ENCODE measurements at regions not wholly inside any gene's neighbourhood (a gene's known extent, or its start where the extent isn't known, plus 50 kb on each side); places are given as distances from the start of the nearest gene placed in this dataset.
"Not testable (repeated sequence)": the region's sequence is repeated elsewhere in the genome, so short reads cannot be mapped to it uniquely, and the experiment has no call there.

- Histone ChIP-seq H3K36me3 (no peaks in the 10 kb centered on the region), H3K27ac (no peak overlapping the region), H3K4me3 (no peak overlapping the region), H3K9me3 (no peaks in the 10 kb centered on the region), H3K4me1 (no peaks in the 10 kb centered on the region), H3K27me3 (no peaks in the 10 kb centered on the region)
- ATAC-seq (no peak), DNase-seq (no peak)
- intact Hi-C loops (cut with DNase I), result no loop called here
- no peak for TF ChIP-seq POLR2A (IDR thresholded peaks at IDR 0.05)
- TF ChIP-seq CTCF (IDR thresholded peaks at IDR 0.05), result no peak
- WGBS (ENCODE audit: insufficient coverage, low coverage, low lambda C conversion rate, missing lambda C conversion rate), result 45% methylated on average over 9 of the region's 9 CpGs
These were observed 73.4 kb downstream of the OR13A1 start for GRCh38 chr10:45241865-45242520.

- intact Hi-C loops (cut with DNase I), result no loop called here
- Histone ChIP-seq H3K27ac (no peak overlapping the region), H3K36me3 (no peaks in the 10 kb centered on the region), H3K4me3 (no peak overlapping the region), H3K27me3 (no peaks in the 10 kb centered on the region), H3K4me1 (no peaks in the 10 kb centered on the region), H3K9me3 (no peaks in the 10 kb centered on the region)
- WGBS (ENCODE audit: insufficient coverage, low coverage, low lambda C conversion rate, missing lambda C conversion rate), result no CpG with 5 or more reads among the region's 2 CpGs
- DNase-seq, result no peak
- no peak for ATAC-seq
- TF ChIP-seq CTCF (IDR thresholded peaks at IDR 0.05) (no peak), POLR2A (IDR thresholded peaks at IDR 0.05) (no peak)
These were observed 72.1 kb downstream of the OR13A1 start for GRCh38 chr10:45243261-45243660.

- intact Hi-C loops (cut with DNase I), result no loop called here
- TF ChIP-seq POLR2A (IDR thresholded peaks at IDR 0.05) (no peak), CTCF (IDR thresholded peaks at IDR 0.05) (no peak)
These were observed 68.9 kb downstream of the OR13A1 start for GRCh38 chr10:45246522-45246921.

GRCh38 chr10:45249978-45250693 is 65.3 kb downstream of the OR13A1 start:
- intact Hi-C loops (cut with DNase I), result no loop called here
- Histone ChIP-seq H3K4me1 (no peaks in the 10 kb centered on the region), H3K27me3 (no peaks in the 10 kb centered on the region), H3K9me3 (no peaks in the 10 kb centered on the region), H3K36me3 (no peaks in the 10 kb centered on the region), H3K4me3 (peak overlapping the region in 2 of 3 donors; percentile 20 to 26), H3K27ac (no peak overlapping the region)
- TF ChIP-seq CTCF (IDR thresholded peaks at IDR 0.05) (peak; percentile 61 to 67 (median 65)), POLR2A (IDR thresholded peaks at IDR 0.05) (no peak)
- DNase-seq (peak in 1 of 3 donors; percentile 16), ATAC-seq (peak; percentile 72 to 91 (median 90))
- WGBS (ENCODE audit: insufficient coverage, low coverage, low lambda C conversion rate, missing lambda C conversion rate), result 46% methylated on average over 15 of the region's 17 CpGs

More at GRCh38 chr10:45246522-45246921, 68.9 kb downstream of the OR13A1 start:
- no peak overlapping the region for H3K4me3 ChIP-seq
- WGBS (ENCODE audit: insufficient coverage, low coverage, low lambda C conversion rate, missing lambda C conversion rate), result 69% methylated on average over 1 of the region's 1 CpG
- no peaks in the 10 kb centered on the region for H3K36me3 ChIP-seq
- no peak for ATAC-seq
- H3K27ac ChIP-seq, result no peak overlapping the region
- H3K27me3 ChIP-seq, result no peaks in the 10 kb centered on the region
- no peak for DNase-seq
- no peaks in the 10 kb centered on the region for H3K4me1 ChIP-seq
- H3K9me3 ChIP-seq, result no peaks in the 10 kb centered on the region

- H3K27ac ChIP-seq; H3K9me3 ChIP-seq; H3K4me3 ChIP-seq; intact Hi-C loops (cut with DNase I); DNase-seq; ATAC-seq; H3K36me3 ChIP-seq; H3K27me3 ChIP-seq; H3K4me1 ChIP-seq: not testable (repeated sequence)
- WGBS (ENCODE audit: insufficient coverage, low coverage, low lambda C conversion rate, missing lambda C conversion rate), result 76% methylated on average over 2 of the region's 6 CpGs
These were observed 64.7 kb downstream of the OR13A1 start for GRCh38 chr10:45250694-45251075.

Measured in right lobe of liver (tissue), 6 donors.